ENCODE measurements at regions not wholly inside any gene's neighbourhood (a gene's known extent, or its start where the extent isn't known, plus 50 kb on each side); places are given as distances from the start of the nearest gene placed in this dataset.
"Not testable (repeated sequence)": the region's sequence is repeated elsewhere in the genome, so short reads cannot be mapped to it uniquely, and the experiment has no call there.

DNA sequence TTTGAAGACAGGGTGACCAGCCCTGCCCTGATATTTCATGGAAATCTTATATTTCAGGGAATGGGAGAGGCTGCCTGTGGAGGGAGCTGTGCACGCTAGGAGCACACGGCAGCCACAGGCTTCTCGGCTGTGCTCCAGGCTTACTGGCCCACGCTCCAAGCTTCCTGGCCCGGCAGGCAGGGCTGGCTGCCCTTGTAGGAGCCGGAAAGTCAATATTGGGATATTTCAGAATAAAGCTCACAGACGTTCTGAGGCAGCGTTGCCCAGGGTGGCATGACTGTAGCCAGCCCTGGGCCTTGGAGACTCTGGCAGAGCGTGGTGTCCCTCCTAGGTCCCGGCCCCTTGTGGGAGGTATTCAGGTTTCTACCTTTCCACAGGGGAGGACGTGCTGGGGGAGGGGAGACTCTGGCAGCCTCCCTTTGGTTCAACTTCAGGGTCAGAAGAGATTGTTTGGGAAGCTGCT is 95.6 kb downstream of the NPIPB11 start:
- TF ChIP-seq, protein P1, sequence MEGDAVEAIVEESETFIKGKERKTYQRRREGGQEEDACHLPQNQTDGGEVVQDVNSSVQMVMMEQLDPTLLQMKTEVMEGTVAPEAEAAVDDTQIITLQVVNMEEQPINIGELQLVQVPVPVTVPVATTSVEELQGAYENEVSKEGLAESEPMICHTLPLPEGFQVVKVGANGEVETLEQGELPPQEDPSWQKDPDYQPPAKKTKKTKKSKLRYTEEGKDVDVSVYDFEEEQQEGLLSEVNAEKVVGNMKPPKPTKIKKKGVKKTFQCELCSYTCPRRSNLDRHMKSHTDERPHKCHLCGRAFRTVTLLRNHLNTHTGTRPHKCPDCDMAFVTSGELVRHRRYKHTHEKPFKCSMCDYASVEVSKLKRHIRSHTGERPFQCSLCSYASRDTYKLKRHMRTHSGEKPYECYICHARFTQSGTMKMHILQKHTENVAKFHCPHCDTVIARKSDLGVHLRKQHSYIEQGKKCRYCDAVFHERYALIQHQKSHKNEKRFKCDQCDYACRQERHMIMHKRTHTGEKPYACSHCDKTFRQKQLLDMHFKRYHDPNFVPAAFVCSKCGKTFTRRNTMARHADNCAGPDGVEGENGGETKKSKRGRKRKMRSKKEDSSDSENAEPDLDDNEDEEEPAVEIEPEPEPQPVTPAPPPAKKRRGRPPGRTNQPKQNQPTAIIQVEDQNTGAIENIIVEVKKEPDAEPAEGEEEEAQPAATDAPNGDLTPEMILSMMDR (conservative IDR thresholded peaks at IDR 0.05; ENCODE audit: low read length) = no peak
- TF ChIP-seq EZH2phosphoT487 (IDR thresholded peaks at IDR 0.05; ENCODE audit: borderline replicate concordance) = no peak
- no peaks in the 10 kb centered on the region for H4K20me1 ChIP-seq (ENCODE audit: insufficient read depth, low read length, poor library complexity, severe bottlenecking)
- H3K36me3 ChIP-seq (ENCODE audit: insufficient read depth, low read length) = no peaks in the 10 kb centered on the region
- H3K27me3 ChIP-seq (ENCODE audit: insufficient read depth, low read length, poor library complexity, severe bottlenecking) = no peaks in the 10 kb centered on the region
- H3K9me2 ChIP-seq (replicated peaks; ENCODE audit: low read depth, low read length) = no peaks in the 10 kb centered on the region
- H3K4me3 ChIP-seq (ENCODE audit: low read length, poor library complexity, severe bottlenecking) = no peak overlapping the region
- no peak overlapping the region for H3K4me2 ChIP-seq (ENCODE audit: low read depth, low read length, poor library complexity, severe bottlenecking)
- H3F3A ChIP-seq (ENCODE audit: low read depth) = no peaks in the 10 kb centered on the region
- no peaks in the 10 kb centered on the region for H3K9me3 ChIP-seq (ENCODE audit: insufficient read depth, low read depth, low read length)
- no peak overlapping the region for H3K9ac ChIP-seq (ENCODE audit: low read depth, low read length, poor library complexity, severe bottlenecking)
- H2AFZ ChIP-seq (ENCODE audit: low read length) = no peak overlapping the region
- no peaks in the 10 kb centered on the region for H3K4me1 ChIP-seq (ENCODE audit: insufficient read depth, low read length, poor library complexity, severe bottlenecking)
- no peaks in the 10 kb centered on the region for H3K79me2 ChIP-seq (ENCODE audit: insufficient read depth, low read length)

DNA sequence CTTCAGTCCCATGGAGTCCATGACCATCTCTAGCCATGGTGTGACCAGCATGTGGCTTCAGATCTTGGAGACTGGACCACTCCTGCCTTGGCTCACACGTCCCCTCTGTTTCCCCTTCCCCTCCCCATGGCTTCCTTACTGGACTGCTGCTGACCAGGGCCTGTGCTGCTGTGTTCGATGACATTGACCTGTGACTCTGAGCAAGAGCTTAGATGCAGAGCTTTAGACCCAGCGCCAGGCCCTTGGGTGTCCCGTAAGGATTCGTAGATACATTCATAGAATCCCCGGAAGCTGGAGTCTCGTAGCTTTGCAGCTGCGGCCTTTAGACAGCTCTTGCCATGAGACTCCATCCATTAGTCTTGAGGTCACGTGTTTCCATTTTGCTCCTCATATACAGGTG is 96.3 kb downstream of the NPIPB11 start:
- not testable (repeated sequence) for H3K4me3 ChIP-seq (ENCODE audit: low read length, poor library complexity, severe bottlenecking); H3K27me3 ChIP-seq (ENCODE audit: insufficient read depth, low read length, poor library complexity, severe bottlenecking); H3K4me1 ChIP-seq (ENCODE audit: insufficient read depth, low read length, poor library complexity, severe bottlenecking); H4K20me1 ChIP-seq (ENCODE audit: insufficient read depth, low read length, poor library complexity, severe bottlenecking); H3K79me2 ChIP-seq (ENCODE audit: insufficient read depth, low read length); H2AFZ ChIP-seq (ENCODE audit: low read length); H3F3A ChIP-seq (ENCODE audit: low read depth); H3K9me3 ChIP-seq (ENCODE audit: insufficient read depth, low read depth, low read length); H3K36me3 ChIP-seq (ENCODE audit: insufficient read depth, low read length); H3K4me2 ChIP-seq (ENCODE audit: low read depth, low read length, poor library complexity, severe bottlenecking); H3K9me2 ChIP-seq (replicated peaks; ENCODE audit: low read depth, low read length); H3K9ac ChIP-seq (ENCODE audit: low read depth, low read length, poor library complexity, severe bottlenecking)

DNA sequence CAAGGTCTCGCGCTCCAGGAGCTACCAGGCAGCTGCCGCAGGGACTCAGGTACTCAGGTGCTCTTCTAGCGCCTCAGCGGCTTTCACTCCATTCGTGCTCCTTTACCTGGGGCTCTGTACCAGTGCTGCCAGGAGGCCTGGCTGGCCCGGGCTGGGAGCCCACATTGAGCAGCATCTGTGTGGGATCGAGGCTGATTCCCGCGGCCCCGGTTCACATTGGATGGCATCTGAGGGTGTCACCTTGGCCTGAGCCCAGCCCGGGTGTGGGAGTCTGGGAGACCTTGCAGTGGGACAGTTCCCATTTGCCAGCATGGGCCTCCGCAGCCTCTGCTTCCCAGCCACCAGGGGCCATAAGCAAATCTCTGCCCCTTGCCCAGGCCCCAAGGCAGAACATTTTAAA is 96.9 kb downstream of the NPIPB11 start:
- H3K9me2 ChIP-seq (replicated peaks; ENCODE audit: low read depth, low read length); H3F3A ChIP-seq (ENCODE audit: low read depth); H3K36me3 ChIP-seq (ENCODE audit: insufficient read depth, low read length); H3K79me2 ChIP-seq (ENCODE audit: insufficient read depth, low read length); H3K9ac ChIP-seq (ENCODE audit: low read depth, low read length, poor library complexity, severe bottlenecking); H3K27me3 ChIP-seq (ENCODE audit: insufficient read depth, low read length, poor library complexity, severe bottlenecking); H2AFZ ChIP-seq (ENCODE audit: low read length); H3K9me3 ChIP-seq (ENCODE audit: insufficient read depth, low read depth, low read length); H3K4me1 ChIP-seq (ENCODE audit: insufficient read depth, low read length, poor library complexity, severe bottlenecking); H3K4me3 ChIP-seq (ENCODE audit: low read length, poor library complexity, severe bottlenecking); H4K20me1 ChIP-seq (ENCODE audit: insufficient read depth, low read length, poor library complexity, severe bottlenecking); H3K4me2 ChIP-seq (ENCODE audit: low read depth, low read length, poor library complexity, severe bottlenecking): not testable (repeated sequence)

DNA sequence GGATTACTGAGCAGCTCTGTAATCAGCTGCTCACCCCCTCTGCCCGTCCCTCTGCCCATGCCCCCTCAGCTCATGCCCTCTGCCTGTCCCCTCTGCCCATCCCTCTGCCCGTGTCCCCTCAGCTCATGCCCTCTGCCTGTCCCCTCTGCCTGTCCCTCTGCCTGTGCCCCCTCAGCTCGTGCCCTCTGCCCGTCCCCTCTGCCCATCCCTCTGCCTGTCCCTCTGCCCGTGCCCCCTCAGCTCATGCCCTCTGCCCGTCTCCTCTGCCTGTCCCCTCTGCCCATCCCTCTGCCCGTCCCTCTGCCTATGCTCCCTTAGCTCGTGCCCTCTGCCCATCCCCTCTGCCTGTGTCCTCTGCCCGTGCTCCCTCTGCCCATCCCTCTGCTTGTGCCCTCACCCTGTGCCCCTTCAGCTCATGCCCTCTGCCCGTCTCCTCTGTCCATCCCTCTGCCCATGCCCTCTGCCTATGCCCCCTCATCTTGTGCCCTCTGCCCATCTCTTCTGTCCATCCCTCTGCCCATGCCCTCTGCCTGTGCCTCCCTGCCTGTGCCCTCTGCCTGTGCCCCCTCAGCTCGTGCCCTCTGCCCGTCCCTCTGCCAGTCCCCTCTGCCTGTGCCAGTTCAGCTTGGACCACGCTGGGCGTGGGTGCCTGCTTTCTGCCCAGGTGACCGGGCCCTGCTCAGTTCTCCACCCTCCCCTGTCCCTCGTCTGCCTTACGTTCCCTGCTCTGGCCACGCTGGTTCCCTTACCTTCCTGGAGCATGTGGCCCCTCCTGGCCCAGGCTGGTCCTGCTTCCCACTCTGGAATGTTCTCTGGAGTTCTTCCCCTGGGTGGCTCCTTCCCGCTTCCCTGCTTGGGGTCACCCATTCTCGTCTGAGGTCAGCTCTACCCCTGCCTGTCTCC is 97.6 kb downstream of the NPIPB11 start:
- no peaks in the 10 kb centered on the region for H3K9me3 ChIP-seq (ENCODE audit: insufficient read depth, low read depth, low read length)
- no peak overlapping the region for H3K9ac ChIP-seq (ENCODE audit: low read depth, low read length, poor library complexity, severe bottlenecking)
- no peaks in the 10 kb centered on the region for H3F3A ChIP-seq (ENCODE audit: low read depth)
- H3K79me2 ChIP-seq (ENCODE audit: insufficient read depth, low read length) = no peaks in the 10 kb centered on the region
- no peaks in the 10 kb centered on the region for H3K36me3 ChIP-seq (ENCODE audit: insufficient read depth, low read length)
- H4K20me1 ChIP-seq (ENCODE audit: insufficient read depth, low read length, poor library complexity, severe bottlenecking) = no peaks in the 10 kb centered on the region
- H3K4me3 ChIP-seq (ENCODE audit: low read length, poor library complexity, severe bottlenecking) = no peak overlapping the region
- no peaks in the 10 kb centered on the region for H3K9me2 ChIP-seq (replicated peaks; ENCODE audit: low read depth, low read length)
- H2AFZ ChIP-seq (ENCODE audit: low read length) = no peak overlapping the region
- no peak overlapping the region for H3K4me2 ChIP-seq (ENCODE audit: low read depth, low read length, poor library complexity, severe bottlenecking)
- H3K27me3 ChIP-seq (ENCODE audit: insufficient read depth, low read length, poor library complexity, severe bottlenecking) = no peaks in the 10 kb centered on the region
- H3K4me1 ChIP-seq (ENCODE audit: insufficient read depth, low read length, poor library complexity, severe bottlenecking) = no peaks in the 10 kb centered on the region
- TF ChIP-seq EZH2phosphoT487 (IDR thresholded peaks at IDR 0.05; ENCODE audit: borderline replicate concordance) = no peak
- TF ChIP-seq, protein P1 (conservative IDR thresholded peaks at IDR 0.05; ENCODE audit: low read length) = no peak

Measured in Loucy (cell line).